GM18907 (cell line): ENCODE measurements at regions not wholly inside any gene's neighbourhood (a gene's known extent, or its start where the extent isn't known, plus 50 kb on each side); places are given as distances from the start of the nearest gene placed in this dataset.
"Not testable (repeated sequence)": the region's sequence is repeated elsewhere in the genome, so short reads cannot be mapped to it uniquely, and the experiment has no call there.

ENCODE experiments used
- ATAC-seq: cut with Tn5 transposase; IDR thresholded peaks from one replicate; pipeline ENCODE4 v1.9.1; 2021; ENCODE audit warnings: mild to moderate bottlenecking, moderate library complexity; ENCODE audit not compliant: unreplicated experiment

GRCh38 chr13:104650431-104650830, 1584.2 kb upstream of the SLC10A2 start:
- ATAC-seq: no peak

- no peak for ATAC-seq
These were observed 1582.1 kb upstream of the SLC10A2 start for GRCh38 chr13:104648291-104648690.

- ATAC-seq: no peak
These were observed 1579.6 kb upstream of the SLC10A2 start for GRCh38 chr13:104645786-104646185.

- no peak for ATAC-seq
These were observed 1575.1 kb upstream of the SLC10A2 start for GRCh38 chr13:104641309-104641708.

- ATAC-seq: no peak
These were observed 1569.7 kb upstream of the SLC10A2 start for GRCh38 chr13:104635879-104636278.

- no peak for ATAC-seq
These were observed 1567.8 kb upstream of the SLC10A2 start for GRCh38 chr13:104634016-104634415.

GRCh38 chr13:104632736-104633135, 1566.5 kb upstream of the SLC10A2 start:
- ATAC-seq: no peak

- ATAC-seq: no peak
These were observed 1559.0 kb upstream of the SLC10A2 start for GRCh38 chr13:104625201-104625600.

GRCh38 chr13:104616990-104617389, 1550.8 kb upstream of the SLC10A2 start:
- ATAC-seq: no peak

- no peak for ATAC-seq
These were observed 1548.3 kb upstream of the SLC10A2 start for GRCh38 chr13:104614361-104615145.

- no peak for ATAC-seq
These were observed 1542.1 kb upstream of the SLC10A2 start for GRCh38 chr13:104608331-104608730.

- not testable (repeated sequence) for ATAC-seq
These were observed 1539.2 kb upstream of the SLC10A2 start for GRCh38 chr13:104605435-104605834.

GRCh38 chr13:104597546-104598180, 1531.4 kb upstream of the SLC10A2 start:
- no peak for ATAC-seq

- no peak for ATAC-seq
These were observed 1529.3 kb upstream of the SLC10A2 start for GRCh38 chr13:104595511-104595910.

- ATAC-seq: no peak
These were observed 1528.6 kb upstream of the SLC10A2 start for GRCh38 chr13:104594806-104595205.

GRCh38 chr13:104593693-104594092, 1527.5 kb upstream of the SLC10A2 start:
- no peak for ATAC-seq

GRCh38 chr13:104593251-104593576, 1527.0 kb upstream of the SLC10A2 start:
- no peak for ATAC-seq

- no peak for ATAC-seq
These were observed 1526.5 kb upstream of the SLC10A2 start for GRCh38 chr13:104592545-104593250.

GRCh38 chr13:104592127-104592526, 1525.9 kb upstream of the SLC10A2 start:
- ATAC-seq: no peak

GRCh38 chr13:104586051-104586746, 1520.0 kb upstream of the SLC10A2 start:
- ATAC-seq: no peak

- ATAC-seq: no peak
These were observed 1518.3 kb upstream of the SLC10A2 start for GRCh38 chr13:104584481-104584880.
